ENCODE measurements at regions not wholly inside any gene's neighbourhood (a gene's known extent, or its start where the extent isn't known, plus 50 kb on each side); places are given as distances from the start of the nearest gene placed in this dataset.

DNA sequence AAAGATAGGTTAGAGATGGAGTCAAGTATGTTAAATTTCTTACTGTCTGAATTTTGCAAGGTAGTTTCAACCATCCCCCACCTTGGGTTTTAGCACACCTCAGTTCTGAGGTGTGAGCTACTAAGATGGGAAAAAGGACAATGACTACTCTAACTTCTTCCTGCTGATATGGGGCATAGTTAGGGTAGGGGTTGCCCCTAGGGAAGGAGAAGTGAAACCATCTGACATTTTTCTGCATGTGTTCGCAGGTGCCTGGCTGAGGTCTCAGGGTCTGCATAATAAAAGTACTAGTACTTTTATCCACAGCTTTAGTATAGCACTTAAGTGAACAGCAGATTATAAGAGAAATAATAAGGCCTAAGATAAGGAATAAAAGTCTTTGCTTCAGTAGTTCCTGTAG lies 129.5 kb upstream of the CYSLTR1 start:
- no peak for DNase-seq
- Histone ChIP-seq H3K4me1 (no peaks in the 10 kb centered on the region), H3K4me3 (no peak overlapping the region), H3K9me3 (no peaks in the 10 kb centered on the region), H3K36me3 (ENCODE audit: low read depth, missing control alignments) (no peaks in the 10 kb centered on the region), H3K27ac (no peak overlapping the region), H3K27me3 (no peaks in the 10 kb centered on the region)
- WGBS, 2 donors, result 50 to 78% methylated on average over 1 of the region's 1 CpG
- intact Hi-C loops (cut with DNase I; ENCODE audit: low total_unique reads), result no loop called here
- TF ChIP-seq POLR2A (IDR thresholded peaks at IDR 0.05), result no peak
- TF ChIP-seq, protein P1, sequence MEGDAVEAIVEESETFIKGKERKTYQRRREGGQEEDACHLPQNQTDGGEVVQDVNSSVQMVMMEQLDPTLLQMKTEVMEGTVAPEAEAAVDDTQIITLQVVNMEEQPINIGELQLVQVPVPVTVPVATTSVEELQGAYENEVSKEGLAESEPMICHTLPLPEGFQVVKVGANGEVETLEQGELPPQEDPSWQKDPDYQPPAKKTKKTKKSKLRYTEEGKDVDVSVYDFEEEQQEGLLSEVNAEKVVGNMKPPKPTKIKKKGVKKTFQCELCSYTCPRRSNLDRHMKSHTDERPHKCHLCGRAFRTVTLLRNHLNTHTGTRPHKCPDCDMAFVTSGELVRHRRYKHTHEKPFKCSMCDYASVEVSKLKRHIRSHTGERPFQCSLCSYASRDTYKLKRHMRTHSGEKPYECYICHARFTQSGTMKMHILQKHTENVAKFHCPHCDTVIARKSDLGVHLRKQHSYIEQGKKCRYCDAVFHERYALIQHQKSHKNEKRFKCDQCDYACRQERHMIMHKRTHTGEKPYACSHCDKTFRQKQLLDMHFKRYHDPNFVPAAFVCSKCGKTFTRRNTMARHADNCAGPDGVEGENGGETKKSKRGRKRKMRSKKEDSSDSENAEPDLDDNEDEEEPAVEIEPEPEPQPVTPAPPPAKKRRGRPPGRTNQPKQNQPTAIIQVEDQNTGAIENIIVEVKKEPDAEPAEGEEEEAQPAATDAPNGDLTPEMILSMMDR (IDR thresholded peaks at IDR 0.05), result no peak

DNA sequence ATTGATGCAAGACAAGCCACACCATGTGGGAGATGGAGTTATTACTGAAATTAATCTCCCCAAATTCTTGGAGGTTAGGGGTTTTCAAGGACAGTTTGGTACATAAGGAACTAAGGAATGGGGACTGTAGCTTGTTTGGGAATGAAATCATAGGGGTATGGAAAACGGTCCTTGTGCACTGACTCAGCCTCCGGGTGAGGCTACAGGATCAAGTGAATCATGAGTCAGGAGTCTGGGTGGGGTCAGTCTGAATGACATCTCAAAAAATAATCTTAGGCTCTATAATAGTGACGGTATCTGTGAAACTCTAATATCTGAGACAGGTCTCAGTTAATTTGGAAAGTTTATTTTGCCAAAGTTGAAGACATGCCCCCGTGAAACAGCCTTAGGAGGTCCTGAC lies 128.5 kb upstream of the CYSLTR1 start:
- Histone ChIP-seq H3K27ac (no peak overlapping the region), H3K27me3 (no peaks in the 10 kb centered on the region), H3K4me1 (no peaks in the 10 kb centered on the region), H3K4me3 (no peak overlapping the region), H3K36me3 (ENCODE audit: low read depth, missing control alignments) (no peaks in the 10 kb centered on the region), H3K9me3 (no peaks in the 10 kb centered on the region)
- 47 to 72% methylated on average over 3 to 4 of the region's 4 CpGs for WGBS, 2 donors
- no peak for TF ChIP-seq POLR2A (IDR thresholded peaks at IDR 0.05)
- TF ChIP-seq, protein P1 (IDR thresholded peaks at IDR 0.05), result no peak
- DNase-seq, result no peak
- intact Hi-C loops (cut with DNase I; ENCODE audit: low total_unique reads), result no loop called here

DNA sequence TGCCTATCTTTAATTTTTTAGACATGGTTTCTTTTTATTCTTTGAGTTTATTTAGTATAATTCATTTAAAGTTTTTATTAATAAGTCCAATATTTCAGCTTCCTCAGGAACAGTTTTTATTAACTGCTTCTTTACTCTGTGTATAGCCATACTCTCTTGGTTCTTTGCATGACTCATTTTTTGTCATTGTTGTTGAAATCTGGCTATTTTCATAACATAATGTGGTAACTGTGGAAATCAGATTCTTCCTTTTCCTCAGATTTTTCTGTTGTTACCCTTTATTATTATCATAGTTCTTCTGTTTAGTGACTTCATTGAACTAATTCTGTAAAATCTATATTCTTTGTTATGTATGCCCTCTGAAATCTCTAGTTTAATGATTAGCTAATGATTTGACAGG lies 124.9 kb upstream of the CYSLTR1 start:
- no peak overlapping the region for H3K4me3 ChIP-seq
- no peaks in the 10 kb centered on the region for H3K9me3 ChIP-seq
- H3K27me3 ChIP-seq, result no peaks in the 10 kb centered on the region
- intact Hi-C loops (cut with DNase I; ENCODE audit: low total_unique reads), result no loop called here
- no peak for DNase-seq
- no peaks in the 10 kb centered on the region for H3K36me3 ChIP-seq (ENCODE audit: low read depth, missing control alignments)
- TF ChIP-seq POLR2A (IDR thresholded peaks at IDR 0.05), result no peak
- TF ChIP-seq, protein P1 (IDR thresholded peaks at IDR 0.05), result no peak
- H3K4me1 ChIP-seq, result no peaks in the 10 kb centered on the region
- no peak overlapping the region for H3K27ac ChIP-seq

DNA sequence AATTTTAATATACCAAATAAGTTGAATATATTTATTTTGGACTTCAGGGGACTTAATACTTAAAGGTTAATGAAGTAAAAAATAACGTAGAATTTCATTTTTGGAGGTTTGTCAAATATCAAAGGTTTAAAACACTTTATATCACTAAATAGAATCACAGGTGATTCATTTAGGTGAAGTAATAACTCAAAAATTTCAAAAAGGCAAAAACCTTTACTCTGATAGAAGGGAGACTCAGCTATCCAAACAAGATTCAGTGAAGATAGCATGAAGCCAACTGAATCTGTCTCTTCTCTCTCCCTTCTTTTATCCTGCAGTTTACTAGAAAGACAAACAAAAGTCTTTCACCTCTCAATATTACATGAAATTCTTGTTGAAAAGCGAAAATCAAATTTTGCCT lies 110.2 kb upstream of the CYSLTR1 start:
- intact Hi-C loops (cut with DNase I; ENCODE audit: low total_unique reads), result no loop called here
- Histone ChIP-seq H3K36me3 (ENCODE audit: low read depth, missing control alignments) (no peaks in the 10 kb centered on the region), H3K27me3 (no peaks in the 10 kb centered on the region), H3K27ac (no peak overlapping the region), H3K4me1 (no peaks in the 10 kb centered on the region), H3K4me3 (no peak overlapping the region), H3K9me3 (no peaks in the 10 kb centered on the region)
- WGBS, 2 donors, result 56 to 78% methylated on average over 2 of the region's 2 CpGs
- no peak for DNase-seq
- TF ChIP-seq, protein P1 (IDR thresholded peaks at IDR 0.05), result no peak
- no peak for TF ChIP-seq POLR2A (IDR thresholded peaks at IDR 0.05)

DNA sequence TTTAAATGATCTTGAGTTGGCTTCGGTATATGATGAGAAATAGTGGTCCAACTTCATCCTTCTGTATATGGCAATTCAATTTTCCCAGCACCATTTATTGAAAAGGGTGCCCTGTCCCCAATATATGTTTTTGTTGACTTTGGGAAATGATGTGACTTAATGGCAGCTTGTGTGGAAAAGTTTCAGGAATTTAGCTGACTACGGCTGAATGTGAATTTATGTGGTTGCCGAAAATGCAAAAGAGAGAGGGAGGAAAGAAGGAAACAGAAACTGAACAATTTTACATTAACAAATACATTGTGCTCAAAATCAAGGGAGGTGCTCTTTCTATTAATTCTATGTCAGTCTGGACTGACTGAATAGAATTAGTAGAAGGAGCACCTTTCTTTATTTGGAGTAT lies 101.8 kb upstream of the CYSLTR1 start:
- WGBS, 2 donors, result 78 to 83% methylated on average over 3 of the region's 3 CpGs
- no peak for TF ChIP-seq POLR2A (IDR thresholded peaks at IDR 0.05)
- TF ChIP-seq, protein P1 (IDR thresholded peaks at IDR 0.05), result no peak
- intact Hi-C loops (cut with DNase I; ENCODE audit: low total_unique reads), result no loop called here
- DNase-seq, result no peak
- Histone ChIP-seq H3K9me3 (no peaks in the 10 kb centered on the region), H3K27ac (no peak overlapping the region), H3K27me3 (no peaks in the 10 kb centered on the region), H3K4me1 (no peaks in the 10 kb centered on the region), H3K4me3 (no peak overlapping the region), H3K36me3 (ENCODE audit: low read depth, missing control alignments) (no peaks in the 10 kb centered on the region)
